HG02678 (cell line): ENCODE measurements at regions not wholly inside any gene's neighbourhood (a gene's known extent, or its start where the extent isn't known, plus 50 kb on each side); places are given as distances from the start of the nearest gene placed in this dataset.
"Not testable (repeated sequence)": the region's sequence is repeated elsewhere in the genome, so short reads cannot be mapped to it uniquely, and the experiment has no call there.

Experiments used
- ATAC-seq: cut with Tn5 transposase; IDR thresholded peaks from one replicate; pipeline ENCODE4 v1.9.1; 2021; ENCODE audit warnings: mild to moderate bottlenecking, moderate library complexity; ENCODE audit not compliant: unreplicated experiment

DNA sequence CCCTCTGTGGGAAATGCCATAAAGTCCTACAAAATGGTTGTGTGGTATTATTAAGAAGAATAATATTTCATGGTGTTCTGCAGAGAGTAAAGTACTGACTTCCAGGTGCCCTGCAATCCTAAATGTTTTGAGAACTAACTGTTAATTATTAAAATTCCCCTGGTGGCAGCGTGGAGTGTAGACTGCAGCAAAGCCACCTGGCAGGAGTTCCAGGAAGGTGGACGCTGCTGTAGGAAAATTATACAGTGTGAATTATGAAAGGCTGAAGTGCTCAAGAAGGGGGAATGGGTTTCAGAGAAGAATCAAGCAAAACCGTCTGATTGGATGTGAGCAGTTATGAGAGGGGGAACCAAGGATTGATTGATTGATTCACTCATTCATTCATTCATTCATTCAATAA lies 572.4 kb upstream of the PPP2R3A start:
- ATAC-seq = no peak

DNA sequence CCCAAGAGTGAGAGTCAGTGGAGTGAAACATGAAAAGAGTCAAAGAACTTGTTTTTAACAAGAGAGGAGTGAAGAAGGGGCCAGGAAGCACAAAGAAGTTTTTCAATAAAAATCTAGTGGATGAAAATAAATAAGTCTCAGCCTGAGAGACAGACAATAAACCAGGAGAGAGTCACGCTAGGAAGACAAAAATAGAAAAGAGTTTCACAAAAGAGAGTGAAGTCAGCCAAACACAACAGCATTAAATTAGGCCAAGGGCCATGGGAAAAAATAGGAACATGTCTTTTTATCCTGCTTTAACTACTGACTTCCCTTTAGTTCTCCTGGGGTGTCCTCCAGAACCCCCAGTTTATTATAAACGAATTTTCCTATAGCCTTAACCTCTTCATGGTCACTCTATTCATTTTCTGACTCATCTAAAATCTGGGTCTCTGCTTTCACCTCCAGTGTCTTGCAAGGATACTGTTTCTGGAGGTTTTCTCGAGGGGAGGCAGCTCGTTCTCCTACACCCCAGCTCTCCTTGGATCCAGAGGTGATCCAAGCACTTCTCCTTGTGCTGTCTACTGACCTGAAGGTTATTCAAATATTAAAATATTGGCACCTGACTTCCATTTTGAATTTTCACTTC lies 571.5 kb upstream of the PPP2R3A start:
- ATAC-seq = no peak

DNA sequence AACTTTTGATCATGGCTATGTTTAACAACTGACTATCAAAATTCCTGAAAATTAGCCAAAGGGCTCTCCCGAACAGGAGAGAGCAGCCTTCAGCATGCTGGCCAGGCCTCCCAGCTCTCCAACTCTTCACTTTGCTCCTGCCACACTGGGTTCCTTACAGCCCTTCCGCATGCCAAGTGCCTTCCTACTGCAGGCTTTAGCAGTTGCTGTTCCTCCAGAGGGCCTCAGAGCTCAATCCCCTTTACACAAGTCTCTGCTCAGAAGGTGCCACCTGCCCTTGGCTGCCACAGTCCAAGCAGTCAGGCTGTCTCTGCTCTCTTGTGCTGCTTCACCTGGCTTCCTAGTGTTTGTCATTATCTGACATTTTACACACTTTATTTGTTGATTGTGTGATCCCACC lies 553.1 kb upstream of the PPP2R3A start:
- no peak for ATAC-seq

DNA sequence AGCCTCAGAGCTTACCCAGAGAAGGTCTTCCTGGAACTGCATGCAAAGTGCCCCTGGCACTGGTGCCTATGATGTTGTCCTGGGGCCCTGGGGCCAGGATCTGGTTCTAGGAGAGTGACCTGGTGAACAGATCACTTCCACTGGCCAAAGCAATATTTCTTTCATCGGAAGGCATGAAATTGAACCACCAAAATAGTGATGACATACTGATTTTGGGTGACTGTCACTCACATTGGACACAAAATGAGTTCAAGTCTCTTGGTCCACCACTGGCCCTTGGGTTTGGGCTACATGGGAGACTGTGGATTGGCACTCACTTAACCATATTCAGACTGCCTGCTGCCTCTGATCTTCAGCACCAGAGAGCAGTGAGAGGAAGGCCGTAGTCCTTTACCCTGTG lies 549.3 kb upstream of the PPP2R3A start:
- no peak for ATAC-seq

DNA sequence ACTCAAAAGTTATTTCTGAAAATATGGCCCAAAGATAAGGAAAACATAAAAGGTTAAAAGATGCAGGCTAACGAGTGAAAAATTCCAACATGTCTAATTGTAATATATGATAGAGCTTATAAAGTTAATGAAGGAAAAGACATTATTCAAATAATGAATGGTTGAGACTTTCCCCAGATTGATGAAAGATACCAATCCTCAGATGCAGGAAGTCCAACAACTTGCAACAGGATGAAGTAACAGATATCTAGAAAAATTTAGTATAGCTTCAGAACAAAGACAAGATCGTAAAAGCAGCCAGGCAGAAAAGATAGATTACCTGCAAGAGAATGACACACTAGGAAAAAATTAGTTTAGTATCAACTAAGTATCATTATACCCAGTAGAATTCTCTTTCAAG lies 546.4 kb upstream of the PPP2R3A start:
- ATAC-seq = no peak

DNA sequence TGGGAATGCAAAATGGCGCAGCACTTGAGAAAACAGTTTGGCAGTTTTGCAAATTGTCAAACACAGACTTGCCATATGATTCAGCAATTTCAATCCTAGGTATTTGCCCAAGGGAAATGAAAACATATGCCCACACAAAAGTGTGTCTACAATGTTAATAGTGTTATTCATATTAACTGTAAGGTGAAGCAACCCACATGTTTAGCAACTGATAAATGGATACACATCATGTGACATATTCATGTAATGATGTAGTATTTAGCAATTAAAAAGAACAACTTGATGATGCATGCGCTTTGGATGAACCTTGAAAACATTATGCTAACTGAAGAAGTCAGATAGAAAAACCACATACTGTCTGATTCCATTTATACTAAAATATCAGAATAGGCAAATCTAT lies 539.0 kb upstream of the PPP2R3A start:
- ATAC-seq = no peak

DNA sequence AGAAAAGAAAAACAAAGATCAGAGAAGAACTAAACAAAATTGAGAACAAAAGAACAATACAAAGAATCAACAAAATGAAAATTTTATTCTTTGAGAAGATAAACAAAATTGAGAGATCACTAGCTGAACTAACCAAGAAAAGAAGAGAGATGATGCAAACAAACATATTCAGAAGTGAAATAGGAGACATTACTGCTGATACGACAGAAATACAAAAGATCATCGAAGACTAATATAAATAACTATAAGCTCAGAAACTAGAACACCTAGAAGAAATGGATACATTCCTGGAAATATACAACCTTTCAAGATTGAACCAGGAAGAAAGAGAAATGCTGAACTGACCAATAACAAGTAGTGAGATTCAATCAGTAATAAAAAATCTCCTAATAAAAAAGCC lies 533.1 kb upstream of the PPP2R3A start:
- ATAC-seq = no peak

DNA sequence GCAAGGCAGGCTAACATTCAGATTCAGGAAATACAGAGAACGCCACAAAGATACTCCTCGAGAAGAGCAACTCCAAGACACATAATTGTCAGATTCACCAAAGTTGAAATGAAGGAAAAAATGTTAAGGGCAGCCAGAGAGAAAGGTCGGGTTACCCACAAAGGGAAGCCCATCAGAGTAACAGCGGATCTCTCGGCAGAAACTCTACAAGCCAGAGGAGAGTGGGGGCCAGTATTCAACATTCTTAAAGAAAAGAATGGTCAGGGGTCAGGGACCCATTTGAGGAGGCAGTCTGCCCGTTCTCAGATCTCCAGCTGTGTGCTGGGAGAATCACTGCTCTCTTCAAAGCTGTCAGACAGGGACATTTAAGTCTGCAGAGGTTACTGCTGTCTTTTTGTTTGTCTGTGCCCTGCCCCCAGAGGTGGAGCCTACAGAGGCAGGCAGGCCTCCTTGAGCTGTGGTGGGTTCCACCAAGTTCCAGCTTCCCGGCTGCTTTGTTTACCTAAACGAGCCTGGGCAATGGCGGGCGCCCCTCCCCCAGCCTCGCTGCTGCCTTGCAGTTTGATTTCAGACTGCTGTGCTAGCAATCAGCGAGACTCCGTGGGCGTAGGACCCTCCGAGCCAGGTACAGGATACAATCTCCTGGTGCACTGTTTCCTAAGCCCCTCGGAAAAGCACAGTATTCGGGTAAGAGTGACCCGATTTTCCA lies 526.5 kb upstream of the PPP2R3A start:
- not testable (repeated sequence) for ATAC-seq

DNA sequence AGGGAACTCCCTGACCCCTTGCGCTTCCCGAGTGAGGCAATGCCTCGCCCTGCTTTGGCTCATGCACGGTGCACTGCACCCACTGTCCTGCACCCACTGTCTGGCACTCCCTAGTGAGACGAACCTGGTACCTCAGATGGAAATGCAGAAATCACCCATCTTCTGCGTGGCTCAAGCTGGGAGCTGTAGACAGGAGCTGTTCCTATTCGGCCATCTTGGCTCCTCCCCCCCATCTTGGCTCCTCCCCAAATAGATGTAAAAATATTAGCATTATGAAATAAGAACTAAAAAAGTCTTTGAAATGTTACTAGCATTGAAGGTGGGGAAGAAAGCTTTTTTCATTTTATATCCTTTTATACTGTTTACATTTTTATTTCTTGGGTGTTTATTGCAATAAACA lies 525.9 kb upstream of the PPP2R3A start:
- not testable (repeated sequence) for ATAC-seq

DNA sequence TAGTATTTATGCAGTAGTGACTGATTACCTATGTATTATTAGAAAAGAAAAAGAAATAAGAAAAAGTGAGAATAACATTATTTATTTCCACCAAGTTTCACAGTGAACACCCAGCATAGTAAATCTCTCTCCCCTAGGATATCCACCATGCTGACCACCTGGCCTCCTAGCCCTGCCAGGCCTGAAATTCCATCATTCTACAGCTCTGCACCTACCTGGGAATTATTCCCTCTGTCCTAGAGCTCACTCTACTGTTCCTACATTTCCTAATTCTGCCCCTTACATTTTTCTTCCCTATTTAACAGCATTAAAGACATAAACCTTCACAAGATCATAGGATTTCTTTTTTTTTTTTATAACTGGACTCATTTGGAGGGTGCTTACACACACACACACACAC lies 525.3 kb upstream of the PPP2R3A start:
- no peak for ATAC-seq

DNA sequence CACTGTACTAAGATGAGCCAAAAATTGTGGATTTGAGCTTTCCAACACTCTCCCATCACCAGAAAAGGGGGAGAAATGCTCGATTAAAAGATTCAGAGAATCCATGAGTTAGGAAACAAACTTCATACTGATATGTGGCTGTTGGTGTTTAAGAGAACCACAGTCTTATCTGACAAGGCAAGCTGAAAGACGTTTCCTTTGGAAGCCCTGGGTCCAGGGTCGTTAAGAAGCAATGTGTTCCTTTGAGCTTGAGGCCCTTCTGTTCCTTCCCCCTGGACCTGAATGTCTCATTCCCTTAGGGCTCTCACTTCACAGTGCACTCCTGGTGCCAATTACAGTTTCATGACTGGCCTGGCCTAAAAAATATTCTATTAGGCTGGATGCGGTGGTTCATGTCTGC lies 524.8 kb upstream of the PPP2R3A start:
- ATAC-seq = no peak

DNA sequence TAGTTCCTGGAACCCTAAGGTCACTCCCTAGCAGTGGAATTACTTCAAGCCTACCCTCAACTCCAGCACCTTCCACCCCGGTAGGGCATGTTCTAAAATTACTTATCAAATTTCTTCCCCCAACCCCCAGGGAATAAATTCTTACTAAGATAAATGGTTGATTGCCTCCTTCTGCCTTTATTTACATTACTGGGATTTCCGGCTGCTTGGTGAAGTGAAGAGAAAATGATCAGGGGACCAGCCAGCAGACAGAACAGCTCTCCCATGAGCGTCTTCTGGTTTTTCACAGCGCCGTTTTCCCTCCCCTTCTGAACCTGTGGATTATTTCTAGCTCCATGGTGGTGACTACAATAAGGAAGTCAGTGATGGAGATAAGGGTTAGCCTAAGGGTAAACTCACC lies 521.5 kb upstream of the PPP2R3A start:
- no peak for ATAC-seq

DNA sequence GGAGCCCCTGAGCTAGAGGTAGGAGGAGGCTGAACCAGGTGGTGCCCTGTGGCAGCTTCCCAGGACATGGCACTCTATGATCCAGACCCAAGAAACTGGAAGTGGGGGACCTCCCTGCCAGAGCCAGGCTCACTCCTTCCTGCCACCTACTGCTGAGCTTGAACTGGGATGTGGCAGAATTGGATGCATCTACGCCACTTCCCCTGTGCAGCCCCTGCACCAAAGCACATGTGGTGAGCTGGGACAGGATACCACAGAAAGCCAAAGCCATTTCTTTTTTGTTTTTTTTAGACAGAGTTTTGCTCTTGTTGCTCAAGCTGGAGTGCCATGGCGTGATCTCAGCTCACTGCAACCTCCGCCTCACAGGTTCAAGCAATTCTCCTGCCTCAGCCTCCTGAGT lies 518.0 kb upstream of the PPP2R3A start:
- no peak for ATAC-seq

DNA sequence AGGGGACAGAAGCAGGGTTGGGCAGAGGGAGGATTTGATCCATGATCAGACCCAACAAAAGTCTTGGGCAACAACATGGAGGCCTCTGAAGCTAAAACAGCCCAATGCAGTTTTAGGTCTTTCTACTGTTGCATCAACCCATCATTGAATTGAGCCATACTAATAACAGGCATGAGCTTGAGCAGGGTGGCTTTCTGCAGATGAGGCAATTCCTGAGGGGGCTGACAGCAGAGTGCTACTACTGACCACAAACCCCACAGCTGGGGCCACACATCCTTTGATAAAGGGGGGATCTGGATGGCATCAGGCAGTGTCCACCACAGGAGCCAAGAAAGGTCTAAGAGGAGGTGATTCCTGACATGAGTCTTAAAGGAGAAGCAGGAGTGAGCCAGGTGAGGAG lies 517.0 kb upstream of the PPP2R3A start:
- no peak for ATAC-seq

DNA sequence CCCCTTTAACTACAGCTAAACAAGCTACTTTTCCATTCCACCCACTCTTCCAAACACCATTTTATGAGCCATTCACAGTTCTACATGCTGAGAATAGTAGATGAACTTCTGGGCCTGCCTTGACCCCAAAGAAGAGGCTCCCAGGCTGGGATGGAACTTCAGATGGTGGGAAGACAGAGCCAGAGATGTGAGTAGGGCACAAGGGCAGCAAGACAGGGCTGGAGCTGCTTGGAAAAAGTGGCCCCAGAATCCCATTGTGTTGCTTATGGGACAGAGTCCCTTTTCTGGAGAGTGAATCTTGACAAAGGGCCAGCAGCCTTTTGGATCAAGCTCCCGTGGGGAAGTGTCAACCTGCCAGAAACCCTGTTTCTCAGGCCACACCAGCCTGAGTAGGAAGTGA lies 516.5 kb upstream of the PPP2R3A start:
- ATAC-seq = no peak

DNA sequence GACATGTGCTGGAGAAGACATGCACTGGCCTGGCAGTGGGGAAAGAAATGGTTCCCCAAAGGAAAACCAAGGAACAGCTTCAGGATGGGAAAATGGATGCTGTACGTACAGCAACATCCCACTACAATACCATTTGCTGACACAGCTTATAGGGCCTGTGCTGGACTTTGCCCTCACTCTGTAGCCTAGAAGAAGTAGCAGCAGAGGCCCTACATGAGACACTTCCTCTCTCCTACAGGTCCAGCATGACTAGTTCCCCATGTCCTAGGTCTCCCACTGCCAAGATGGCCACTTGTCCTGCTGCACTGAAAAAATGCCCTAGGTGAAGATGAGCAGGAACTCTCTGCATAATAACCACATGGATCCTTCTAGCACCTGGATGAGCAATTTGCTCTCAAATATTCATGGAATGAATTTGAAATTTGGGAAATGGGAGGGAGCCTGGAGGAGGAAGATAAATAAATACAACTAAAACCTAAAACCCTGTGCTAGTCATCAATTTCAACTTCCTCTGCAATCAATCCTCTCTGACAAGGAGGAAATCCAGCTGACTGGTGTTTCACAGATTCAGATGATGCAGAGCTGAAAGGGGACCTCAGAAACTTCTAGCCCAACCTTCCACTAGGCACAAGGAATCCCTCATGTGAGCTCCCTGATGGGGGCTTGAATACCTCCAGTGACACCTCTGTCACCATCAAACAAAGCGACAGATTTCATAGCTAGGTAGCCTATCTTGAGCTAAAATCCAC lies 514.3 kb upstream of the PPP2R3A start:
- ATAC-seq = no peak

DNA sequence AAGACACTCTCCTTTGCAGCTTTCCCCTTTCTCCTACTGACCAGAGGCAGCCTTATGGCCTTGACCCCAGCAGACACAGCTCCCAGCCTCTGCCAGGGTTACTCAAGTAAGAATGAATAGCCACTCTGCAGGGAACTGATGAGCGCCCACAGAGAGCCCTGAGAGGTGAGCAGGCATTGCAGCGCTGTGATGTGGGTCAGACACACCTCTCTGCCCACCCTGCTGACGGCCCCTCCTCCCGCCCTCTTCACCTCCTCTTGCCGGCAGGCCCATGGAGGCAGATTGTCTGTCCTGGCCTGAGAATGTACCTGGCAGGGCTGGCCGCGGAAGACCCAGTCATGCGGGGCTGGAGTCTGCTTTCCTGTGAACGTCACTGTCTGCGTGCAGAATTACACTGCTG lies 512.6 kb upstream of the PPP2R3A start:
- ATAC-seq = no peak

DNA sequence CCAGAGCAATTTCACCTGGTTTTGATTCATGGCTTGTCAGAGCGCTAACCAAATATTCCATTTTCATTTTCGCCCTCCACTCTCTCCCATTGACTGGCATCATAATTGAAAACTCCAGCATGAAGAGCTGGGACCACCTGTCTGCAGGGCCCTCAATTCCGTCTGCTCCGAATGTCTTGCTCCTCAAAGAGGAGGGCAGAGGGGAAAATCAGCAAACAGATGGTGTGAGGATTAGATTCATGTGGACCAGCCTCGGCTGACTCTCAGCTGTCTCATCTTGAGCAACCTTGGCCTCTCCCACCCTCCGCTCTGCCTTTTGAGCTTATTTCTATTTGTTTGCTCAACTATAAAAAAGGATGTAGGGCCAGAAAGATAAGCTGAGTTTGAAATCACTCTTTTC lies 512.2 kb upstream of the PPP2R3A start:
- no peak for ATAC-seq

DNA sequence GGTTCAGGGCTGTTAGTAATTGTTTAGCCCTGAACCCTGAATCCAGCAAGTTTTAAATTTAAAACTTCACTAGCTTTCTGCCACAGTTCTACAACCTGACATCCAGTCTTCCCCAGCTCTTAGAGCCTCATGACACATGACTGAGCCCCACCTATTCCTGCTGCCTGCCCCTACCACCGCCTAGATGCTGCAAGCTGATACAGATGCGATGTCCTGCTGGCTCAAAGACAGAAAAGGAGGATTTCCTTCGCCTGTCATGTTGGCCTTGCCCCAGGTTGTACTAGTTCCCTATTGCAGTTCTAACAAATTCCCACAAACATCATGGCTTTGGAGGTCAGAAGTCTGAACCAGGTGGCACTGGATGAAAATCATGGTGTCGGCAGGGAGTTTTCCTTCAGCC lies 510.6 kb upstream of the PPP2R3A start:
- ATAC-seq = no peak

DNA sequence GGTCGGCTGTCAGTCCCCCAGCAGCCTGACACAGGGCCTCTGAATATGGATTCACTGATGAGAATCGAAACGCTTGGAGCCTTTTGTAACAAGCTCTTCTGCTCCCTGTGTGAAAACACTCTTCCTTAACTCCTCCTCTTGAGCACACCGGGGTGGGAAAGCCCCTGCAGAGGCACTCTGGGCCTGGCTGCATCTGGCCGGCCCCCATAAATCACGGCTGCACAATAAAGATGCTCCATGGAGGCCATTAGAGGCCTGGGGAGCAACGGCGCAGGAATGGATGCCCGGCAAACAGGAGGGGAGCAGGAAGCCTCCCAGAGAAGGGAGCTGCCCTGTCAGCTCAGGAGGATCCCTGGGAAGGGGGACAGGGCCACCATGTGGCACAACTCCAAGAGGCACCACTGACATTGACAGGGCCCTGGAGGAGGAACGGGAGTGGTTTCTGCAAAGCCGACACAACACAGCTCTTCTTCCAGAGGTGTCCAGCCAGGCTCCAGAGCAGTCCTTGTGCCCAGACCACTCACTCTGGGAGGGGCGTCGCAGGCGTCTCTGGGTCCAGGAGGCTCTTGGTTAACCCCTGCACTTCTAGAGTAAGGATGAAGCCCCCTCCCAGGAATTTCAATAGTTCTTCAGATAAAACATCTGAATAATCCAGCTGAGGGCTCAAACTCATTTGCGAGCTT lies 509.3 kb upstream of the PPP2R3A start:
- no peak for ATAC-seq

DNA sequence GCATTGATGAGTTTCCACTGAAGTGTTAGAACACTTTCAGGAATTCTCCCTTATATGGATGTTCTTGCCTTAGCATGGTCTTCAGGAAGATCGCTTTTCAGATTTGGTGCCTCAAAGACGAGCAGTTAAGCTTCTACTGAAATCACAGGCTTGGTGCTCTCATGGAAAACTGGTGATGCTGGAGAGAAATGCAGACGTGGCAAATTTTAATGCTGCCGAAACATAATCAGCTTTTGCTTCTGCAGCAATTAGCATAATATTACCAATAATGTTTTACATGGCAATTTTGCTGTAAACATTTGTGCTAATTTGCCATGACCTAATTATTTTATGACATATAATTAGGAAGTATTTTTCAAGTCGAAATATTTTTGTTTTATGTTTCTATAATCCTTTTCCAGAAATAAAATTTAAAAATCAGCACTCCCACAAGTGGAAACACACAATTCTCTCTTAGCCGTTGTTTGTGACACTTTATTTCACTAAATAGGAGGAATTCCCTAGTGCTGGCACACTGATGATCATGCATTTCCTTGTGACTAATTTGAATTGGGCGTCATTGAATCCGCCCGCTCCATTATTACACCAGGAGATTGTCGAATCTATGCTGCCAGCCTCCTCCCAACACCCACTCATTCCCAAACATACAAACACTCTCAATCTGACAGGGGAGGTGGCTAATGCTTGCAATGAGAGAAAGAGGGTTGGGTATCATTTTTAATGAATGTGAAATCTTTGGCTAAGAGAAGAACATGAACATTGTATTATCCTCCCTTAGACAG lies 506.8 kb upstream of the PPP2R3A start:
- ATAC-seq = no peak
